Vagina (tissue), 2 donors: ENCODE measurements at regions not wholly inside any gene's neighbourhood (a gene's known extent, or its start where the extent isn't known, plus 50 kb on each side); places are given as distances from the start of the nearest gene placed in this dataset.

ENCODE experiments used
- DNase-seq, 2 donors: peaks; one replicate each; pipeline ENCODE4 v3.0.0-alpha.2; 2017; ENCODE audit errors: extremely low spot score in 2 of 2
- H3K27ac ChIP-seq: fragments of 200-600 bp; sonication (generic); one replicate; pipeline ENCODE4 v1.5.1; 2019
- H3K27me3 ChIP-seq: fragments of 200-600 bp; sonication (generic); one replicate; pipeline ENCODE4 v1.5.1; 2019
- H3K36me3 ChIP-seq, 2 donors: fragments of 200-600 bp; sonication (generic); one replicate each; pipeline ENCODE4 v1.5.1; 2017 to 2019
- H3K4me1 ChIP-seq: fragments of 200-600 bp; sonication (generic); one replicate; pipeline ENCODE4 v1.5.1; 2019
- H3K4me3 ChIP-seq, 2 donors: fragments of 200-600 bp; sonication (generic); 1 replicate in 1 of 2; 2 replicates in 1 of 2; pipeline ENCODE4 v1.5.1; 2016 to 2019
- H3K9me3 ChIP-seq: fragments of 200-600 bp; sonication (generic); one replicate; pipeline ENCODE4 v1.5.1; 2019
- POLR2A ChIP-seq, 2 donors: fragments of 450-650 bp; IDR thresholded peaks; one replicate each; pipeline ENCODE4 v1.6.1; 2017; ENCODE audit warnings: antibody characterized with exemption in 2 of 2, mild to moderate bottlenecking in 2 of 2, moderate library complexity in 2 of 2
- POLR2AphosphoS5 ChIP-seq, 2 donors: sonication (generic); formaldehyde crosslinking; IDR thresholded peaks; one replicate each; pipeline ENCODE4 v1.9.0; 2017; ENCODE audit warnings: antibody characterized with exemption in 2 of 2, mild to moderate bottlenecking in 2 of 2, low read depth in 1 of 2; ENCODE audit not compliant: insufficient read depth in 1 of 2
- intact Hi-C: fragments of 100-400 bp; cut with DNase I; formaldehyde crosslinking; loops from one replicate; pipeline ENCODE4 v1.15.1; 2023
- TF ChIP-seq, protein P1 (sequence below), 3 experiments: fragments of 450-650 bp in 2 of 3; fragments of 200-600 bp in 1 of 3; sonication (generic) in 1 of 3; IDR thresholded peaks; one replicate each; pipeline ENCODE4 v1.5.1; 2017 to 2019; ENCODE audit warnings: antibody characterized with exemption in 3 of 3, mild to moderate bottlenecking in 2 of 3, moderate library complexity in 2 of 3

DNA sequence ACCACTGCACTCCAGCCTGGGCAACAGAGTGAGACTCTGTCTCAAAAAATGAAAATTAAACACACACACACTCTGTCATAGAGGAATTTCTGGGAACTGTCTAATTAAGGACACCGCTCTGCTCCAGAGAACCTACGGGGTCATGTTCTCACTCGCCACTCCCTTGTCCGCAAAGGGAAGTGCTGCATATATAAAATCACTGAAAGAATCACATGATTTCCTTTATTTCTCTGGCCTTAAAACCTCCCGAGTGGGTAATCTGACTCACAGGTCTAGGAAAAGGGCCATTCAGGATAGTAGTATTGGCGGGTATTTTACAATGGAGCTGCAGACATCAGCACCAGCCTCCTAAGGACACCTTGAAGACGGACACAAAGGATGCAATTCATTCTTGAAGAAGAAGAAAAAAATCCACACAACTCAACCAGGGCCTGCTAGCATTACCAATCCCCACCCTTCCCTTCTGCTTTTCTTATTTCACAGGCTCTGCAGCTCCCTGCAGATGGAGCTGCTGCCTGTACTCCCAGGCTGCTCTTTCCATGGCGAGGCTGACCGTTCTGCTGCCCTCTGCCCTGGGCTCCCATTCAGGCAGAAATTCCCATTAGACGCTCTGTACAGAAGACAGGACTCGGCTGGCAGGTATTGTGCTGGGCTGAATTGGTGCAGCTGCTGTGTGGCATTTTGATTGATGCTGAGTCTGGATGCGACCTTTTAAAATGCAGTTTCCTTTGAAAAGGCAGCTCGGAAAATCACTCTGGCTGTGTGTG, 53.3 kb upstream of the FAM89A start:
- no peaks in the 10 kb centered on the region for H3K36me3 ChIP-seq
- intact Hi-C loops: no loop called here
- no peak overlapping the region for H3K27ac ChIP-seq
- DNase-seq: no peak
- peak in 1 of 2 donors; percentile 36 for TF ChIP-seq POLR2AphosphoS5 (IDR thresholded peaks at IDR 0.05; ENCODE audit: insufficient read depth in 1 of 2, low read depth in 1 of 2)
- no peak for TF ChIP-seq POLR2A (IDR thresholded peaks at IDR 0.05)
- no peak overlapping the region for H3K4me3 ChIP-seq
- H3K27me3 ChIP-seq: no peaks in the 10 kb centered on the region
- no peaks in the 10 kb centered on the region for H3K9me3 ChIP-seq
- H3K4me1 ChIP-seq: peaks cover 7% of the 10 kb centered on the region

DNA sequence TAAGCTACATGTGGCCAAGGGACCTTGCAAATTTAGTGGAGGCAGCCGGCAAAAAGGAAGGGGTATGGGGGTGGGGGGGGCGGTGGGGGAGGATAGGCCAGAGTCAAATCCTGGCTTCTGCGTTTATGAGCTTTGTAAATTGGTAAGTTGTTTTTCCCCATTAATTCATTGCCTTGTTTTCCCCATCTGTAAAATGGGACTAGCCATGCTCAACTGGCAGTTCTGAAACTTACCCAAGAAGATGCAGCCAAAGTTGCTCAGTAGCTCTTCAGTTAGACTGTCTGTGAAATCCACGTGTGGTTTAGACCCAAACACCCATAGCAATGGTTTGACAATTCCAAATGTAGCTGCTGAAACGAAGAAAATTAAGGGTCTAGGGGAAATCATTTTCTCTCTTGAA, 52.3 kb upstream of the FAM89A start:
- Histone ChIP-seq H3K27me3 (no peaks in the 10 kb centered on the region), H3K4me1 (peaks cover 7% of the 10 kb centered on the region), H3K36me3 (no peaks in the 10 kb centered on the region), H3K9me3 (no peaks in the 10 kb centered on the region), H3K4me3 (no peak overlapping the region), H3K27ac (no peak overlapping the region)
- no peak for TF ChIP-seq POLR2AphosphoS5 (IDR thresholded peaks at IDR 0.05; ENCODE audit: insufficient read depth in 1 of 2, low read depth in 1 of 2)
- intact Hi-C loops: no loop called here
- no peak for DNase-seq

DNA sequence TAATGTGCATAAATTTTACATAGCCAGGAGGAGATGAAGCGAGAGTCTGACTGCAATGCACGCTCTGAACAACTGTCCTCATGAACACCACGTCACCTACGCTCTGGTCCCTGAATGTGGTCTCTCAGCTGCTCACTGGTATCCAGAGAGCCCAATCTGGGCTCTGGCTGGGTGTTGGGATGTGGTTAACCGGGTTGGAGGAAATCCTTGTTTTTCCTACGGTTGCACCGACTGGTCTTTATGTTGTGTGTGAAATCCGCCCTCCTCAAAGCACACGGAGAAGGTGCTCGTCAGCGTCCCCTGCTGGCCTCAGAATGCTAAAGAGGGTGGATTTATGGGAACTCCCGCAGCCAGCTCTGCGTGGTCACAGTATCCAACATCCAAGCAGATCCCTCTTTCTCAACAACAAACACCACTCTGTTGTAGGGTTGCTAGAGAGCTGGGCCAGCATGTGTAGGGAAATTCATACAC, 51.8 kb upstream of the FAM89A start:
- intact Hi-C loops: no loop called here
- H3K9me3 ChIP-seq: no peaks in the 10 kb centered on the region
- H3K27ac ChIP-seq: no peak overlapping the region
- H3K4me3 ChIP-seq: no peak overlapping the region
- no peaks in the 10 kb centered on the region for H3K27me3 ChIP-seq
- TF ChIP-seq POLR2A (IDR thresholded peaks at IDR 0.05) (no peak), POLR2AphosphoS5 (IDR thresholded peaks at IDR 0.05; ENCODE audit: insufficient read depth in 1 of 2, low read depth in 1 of 2) (no peak)
- TF ChIP-seq, protein P1, sequence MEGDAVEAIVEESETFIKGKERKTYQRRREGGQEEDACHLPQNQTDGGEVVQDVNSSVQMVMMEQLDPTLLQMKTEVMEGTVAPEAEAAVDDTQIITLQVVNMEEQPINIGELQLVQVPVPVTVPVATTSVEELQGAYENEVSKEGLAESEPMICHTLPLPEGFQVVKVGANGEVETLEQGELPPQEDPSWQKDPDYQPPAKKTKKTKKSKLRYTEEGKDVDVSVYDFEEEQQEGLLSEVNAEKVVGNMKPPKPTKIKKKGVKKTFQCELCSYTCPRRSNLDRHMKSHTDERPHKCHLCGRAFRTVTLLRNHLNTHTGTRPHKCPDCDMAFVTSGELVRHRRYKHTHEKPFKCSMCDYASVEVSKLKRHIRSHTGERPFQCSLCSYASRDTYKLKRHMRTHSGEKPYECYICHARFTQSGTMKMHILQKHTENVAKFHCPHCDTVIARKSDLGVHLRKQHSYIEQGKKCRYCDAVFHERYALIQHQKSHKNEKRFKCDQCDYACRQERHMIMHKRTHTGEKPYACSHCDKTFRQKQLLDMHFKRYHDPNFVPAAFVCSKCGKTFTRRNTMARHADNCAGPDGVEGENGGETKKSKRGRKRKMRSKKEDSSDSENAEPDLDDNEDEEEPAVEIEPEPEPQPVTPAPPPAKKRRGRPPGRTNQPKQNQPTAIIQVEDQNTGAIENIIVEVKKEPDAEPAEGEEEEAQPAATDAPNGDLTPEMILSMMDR (IDR thresholded peaks at IDR 0.05): no peak
- H3K36me3 ChIP-seq: no peaks in the 10 kb centered on the region
- DNase-seq: no peak
- H3K4me1 ChIP-seq: peaks cover 7% of the 10 kb centered on the region

DNA sequence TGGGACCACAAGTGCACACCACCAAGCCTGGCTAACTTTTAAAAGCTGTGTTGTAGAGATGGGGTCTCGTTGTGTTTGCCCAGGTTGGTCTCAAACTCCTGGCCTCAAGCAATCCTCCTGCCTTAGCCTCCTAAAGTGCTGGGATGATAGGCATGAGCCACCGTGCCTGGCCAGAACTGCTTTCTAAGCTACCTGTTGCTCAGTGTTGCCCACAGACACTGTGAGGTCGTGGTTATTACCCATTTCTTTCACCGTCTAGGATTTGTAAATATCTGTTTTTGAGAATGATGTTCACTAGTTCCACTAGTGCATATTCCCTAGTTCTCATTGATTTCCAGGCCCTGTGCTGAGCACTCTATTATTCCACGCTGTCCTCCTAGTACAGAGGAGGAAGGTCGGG, 51.4 kb upstream of the FAM89A start:
- H3K9me3 ChIP-seq: no peaks in the 10 kb centered on the region
- DNase-seq: peak in 1 of 2 donors; percentile 52

More for the DNA sequence above, 51.4 kb upstream of the FAM89A start:
- no peak for TF ChIP-seq POLR2AphosphoS5 (IDR thresholded peaks at IDR 0.05; ENCODE audit: insufficient read depth in 1 of 2, low read depth in 1 of 2)
- TF ChIP-seq, protein P1 (IDR thresholded peaks at IDR 0.05): no peak
- no peak for TF ChIP-seq POLR2A (IDR thresholded peaks at IDR 0.05)
- Histone ChIP-seq H3K36me3 (no peaks in the 10 kb centered on the region), H3K4me1 (peaks cover 7% of the 10 kb centered on the region), H3K27ac (no peak overlapping the region), H3K27me3 (no peaks in the 10 kb centered on the region), H3K4me3 (no peak overlapping the region)
- intact Hi-C loops: no loop called here
